GM04503 (cell line): ENCODE measurements at regions not wholly inside any gene's neighbourhood (a gene's known extent, or its start where the extent isn't known, plus 50 kb on each side); places are given as distances from the start of the nearest gene placed in this dataset.

ENCODE experiments used
- DNase-seq: peaks from one replicate; pipeline ENCODE4 v3.0.0-alpha.2; 2012; ENCODE audit warnings: low read depth

GRCh38 chr11:134745456-134745855 is 333.4 kb upstream of the B3GAT1 start:
- no peak for DNase-seq

GRCh38 chr11:134743820-134744195 is 331.8 kb upstream of the B3GAT1 start:
- DNase-seq: no peak

GRCh38 chr11:134742956-134743819 is 331.1 kb upstream of the B3GAT1 start:
- no peak for DNase-seq

GRCh38 chr11:134742224-134742612 is 330.2 kb upstream of the B3GAT1 start:
- DNase-seq: no peak

GRCh38 chr11:134741453-134742223 is 329.6 kb upstream of the B3GAT1 start:
- DNase-seq: no peak

- no peak for DNase-seq
Measured at GRCh38 chr11:134740590-134741261, 328.7 kb upstream of the B3GAT1 start.

- DNase-seq: no peak
Measured at GRCh38 chr11:134739136-134739535, 327.1 kb upstream of the B3GAT1 start.

- no peak for DNase-seq
Measured at GRCh38 chr11:134738581-134738980, 326.5 kb upstream of the B3GAT1 start.

- no peak for DNase-seq
Measured at GRCh38 chr11:134737563-134738510, 325.8 kb upstream of the B3GAT1 start.

GRCh38 chr11:134736251-134736947 is 324.4 kb upstream of the B3GAT1 start:
- no peak for DNase-seq

- DNase-seq: no peak
Measured at GRCh38 chr11:134734894-134735293, 322.9 kb upstream of the B3GAT1 start.

GRCh38 chr11:134734141-134734845 is 322.3 kb upstream of the B3GAT1 start:
- DNase-seq: no peak

GRCh38 chr11:134733646-134734045 is 321.6 kb upstream of the B3GAT1 start:
- DNase-seq: no peak

GRCh38 chr11:134731213-134731961 is 319.3 kb upstream of the B3GAT1 start:
- no peak for DNase-seq

- no peak for DNase-seq
Measured at GRCh38 chr11:134730561-134731212, 318.6 kb upstream of the B3GAT1 start.

- DNase-seq: no peak
Measured at GRCh38 chr11:134730101-134730500, 318.1 kb upstream of the B3GAT1 start.

- no peak for DNase-seq
Measured at GRCh38 chr11:134728186-134728585, 316.1 kb upstream of the B3GAT1 start.

GRCh38 chr11:134727636-134728035 is 315.6 kb upstream of the B3GAT1 start:
- no peak for DNase-seq

GRCh38 chr11:134727204-134727603 is 315.2 kb upstream of the B3GAT1 start:
- no peak for DNase-seq
